Mesothelial cell of epicardium (in vitro differentiated cells): ENCODE measurements at regions not wholly inside any gene's neighbourhood (a gene's known extent, or its start where the extent isn't known, plus 50 kb on each side); places are given as distances from the start of the nearest gene placed in this dataset.
"Not testable (repeated sequence)": the region's sequence is repeated elsewhere in the genome, so short reads cannot be mapped to it uniquely, and the experiment has no call there.

Experiments
- DNase-seq, 2 experiments: peaks; one replicate each; pipeline ENCODE4 v3.0.0; 2021; ENCODE audit warnings: low spot score in 2 of 2; ENCODE audit not compliant: unreplicated experiment in 2 of 2
- H3K27ac Mint-ChIP-seq: 2 replicates; pipeline ENCODE4 v1.8.0; 2021; ENCODE audit warnings: mixed read lengths
- H3K27me3 Mint-ChIP-seq: 2 replicates; pipeline ENCODE4 v1.8.0; 2021; ENCODE audit warnings: low read depth, mixed read lengths
- H3K36me3 Mint-ChIP-seq: 2 replicates; pipeline ENCODE4 v1.8.0; 2021; ENCODE audit warnings: mixed read lengths
- H3K4me1 Mint-ChIP-seq: 2 replicates; pipeline ENCODE4 v1.8.0; 2021; ENCODE audit warnings: mixed read lengths
- H3K4me3 Mint-ChIP-seq: 2 replicates; pipeline ENCODE4 v1.8.0; 2021; ENCODE audit warnings: mild to moderate bottlenecking, moderate library complexity, mixed read lengths
- H3K9me3 Mint-ChIP-seq: 2 replicates; pipeline ENCODE4 v1.8.0; 2021; ENCODE audit warnings: mixed read lengths
- TF ChIP-seq, protein P1 (sequence below): fragments of 200-600 bp; sonication (generic); IDR thresholded peaks from one replicate; pipeline ENCODE4 v1.5.0; 2021; ENCODE audit warnings: antibody characterized with exemption; ENCODE audit not compliant: unreplicated experiment

DNA sequence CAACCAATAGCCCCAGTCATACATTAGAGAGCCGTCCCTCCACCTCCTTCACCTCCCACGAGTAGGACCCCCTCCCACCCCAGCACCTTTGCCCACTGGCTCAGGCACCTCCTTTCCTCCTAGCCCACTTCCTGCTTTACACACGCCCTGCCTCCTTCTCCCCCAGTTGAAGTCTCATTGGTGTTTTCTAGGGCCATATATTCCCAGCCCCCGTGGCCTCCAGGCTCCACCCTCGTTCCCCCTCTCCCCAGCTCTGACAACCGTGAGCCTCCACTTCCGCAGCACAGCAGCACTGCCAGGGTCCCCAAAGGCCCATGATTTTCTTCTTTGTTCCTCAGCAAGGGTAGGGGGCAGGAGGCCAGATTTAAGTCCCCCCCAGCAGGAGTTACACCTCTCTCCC is 340.3 kb upstream of the TNRC6C start:
- Mint-ChIP-seq H3K36me3 (no peaks in the 10 kb centered on the region), H3K4me3 (no peak overlapping the region), H3K4me1 (peaks cover 5% of the 10 kb centered on the region), H3K27ac (no peak overlapping the region), H3K27me3 (peaks cover 29% of the 10 kb centered on the region), H3K9me3 (peaks cover 15% of the 10 kb centered on the region)
- DNase-seq = no peak
- TF ChIP-seq, protein P1, sequence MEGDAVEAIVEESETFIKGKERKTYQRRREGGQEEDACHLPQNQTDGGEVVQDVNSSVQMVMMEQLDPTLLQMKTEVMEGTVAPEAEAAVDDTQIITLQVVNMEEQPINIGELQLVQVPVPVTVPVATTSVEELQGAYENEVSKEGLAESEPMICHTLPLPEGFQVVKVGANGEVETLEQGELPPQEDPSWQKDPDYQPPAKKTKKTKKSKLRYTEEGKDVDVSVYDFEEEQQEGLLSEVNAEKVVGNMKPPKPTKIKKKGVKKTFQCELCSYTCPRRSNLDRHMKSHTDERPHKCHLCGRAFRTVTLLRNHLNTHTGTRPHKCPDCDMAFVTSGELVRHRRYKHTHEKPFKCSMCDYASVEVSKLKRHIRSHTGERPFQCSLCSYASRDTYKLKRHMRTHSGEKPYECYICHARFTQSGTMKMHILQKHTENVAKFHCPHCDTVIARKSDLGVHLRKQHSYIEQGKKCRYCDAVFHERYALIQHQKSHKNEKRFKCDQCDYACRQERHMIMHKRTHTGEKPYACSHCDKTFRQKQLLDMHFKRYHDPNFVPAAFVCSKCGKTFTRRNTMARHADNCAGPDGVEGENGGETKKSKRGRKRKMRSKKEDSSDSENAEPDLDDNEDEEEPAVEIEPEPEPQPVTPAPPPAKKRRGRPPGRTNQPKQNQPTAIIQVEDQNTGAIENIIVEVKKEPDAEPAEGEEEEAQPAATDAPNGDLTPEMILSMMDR = no peak

DNA sequence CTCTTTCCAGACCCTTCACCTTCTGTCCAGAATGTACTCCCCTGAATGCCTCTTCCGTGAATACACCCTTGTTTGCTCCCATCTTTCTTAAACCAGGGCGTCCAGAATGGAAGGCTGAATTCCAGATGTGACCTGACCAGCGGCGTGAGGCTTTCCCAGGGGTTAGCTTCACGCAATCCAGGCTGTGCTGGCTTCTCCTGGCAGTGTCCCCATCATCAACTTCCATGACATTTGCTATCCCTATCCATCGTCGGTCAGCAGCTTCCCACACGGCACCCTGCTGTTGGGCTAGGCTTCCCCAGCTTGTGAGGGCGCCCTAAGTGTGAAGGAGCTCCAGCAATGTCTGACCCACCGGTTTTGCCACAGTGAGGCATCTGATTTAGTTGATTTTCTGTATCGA is 339.8 kb upstream of the TNRC6C start:
- DNase-seq = no peak
- Mint-ChIP-seq H3K9me3 (peaks cover 15% of the 10 kb centered on the region), H3K27me3 (peaks cover 25% of the 10 kb centered on the region), H3K4me3 (no peak overlapping the region), H3K36me3 (no peaks in the 10 kb centered on the region), H3K27ac (no peak overlapping the region), H3K4me1 (peaks cover 5% of the 10 kb centered on the region)
- TF ChIP-seq, protein P1 = no peak

- Mint-ChIP-seq H3K27ac (no peak overlapping the region), H3K27me3 (peaks cover 23% of the 10 kb centered on the region), H3K36me3 (no peaks in the 10 kb centered on the region), H3K4me3 (no peak overlapping the region), H3K9me3 (peaks cover 15% of the 10 kb centered on the region), H3K4me1 (peaks cover 5% of the 10 kb centered on the region)
- no peak for DNase-seq
- TF ChIP-seq, protein P1 = no peak
Observed at GRCh38 chr17:77619326-77619725, 339.2 kb upstream of the TNRC6C start.

DNA sequence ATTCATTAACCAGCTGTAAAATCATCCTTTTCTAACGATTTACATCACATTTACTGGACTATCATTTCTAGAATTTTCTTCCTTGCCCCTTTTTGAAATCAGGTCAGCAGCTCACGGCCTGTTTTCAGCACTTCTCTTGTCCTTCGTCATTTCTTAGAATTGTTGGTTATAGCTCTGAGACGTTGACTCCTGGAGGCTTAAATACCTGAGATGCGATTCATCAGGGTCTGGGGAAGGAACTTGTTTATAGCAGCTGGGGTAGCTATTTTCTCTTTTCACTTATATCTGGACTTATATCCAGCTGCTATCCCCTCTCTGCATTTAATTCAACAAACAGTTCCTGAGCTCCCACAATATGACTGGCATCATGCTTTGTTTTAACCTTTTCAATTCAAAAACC is 338.7 kb upstream of the TNRC6C start:
- TF ChIP-seq, protein P1 = no peak
- H3K9me3 Mint-ChIP-seq = peaks cover 15% of the 10 kb centered on the region
- H3K4me1 Mint-ChIP-seq = peaks cover 5% of the 10 kb centered on the region

GRCh38 chr17:77620282-77620681 is 338.2 kb upstream of the TNRC6C start:
- Mint-ChIP-seq H3K36me3 (no peaks in the 10 kb centered on the region), H3K27me3 (peaks cover 19% of the 10 kb centered on the region), H3K27ac (no peak overlapping the region), H3K4me1 (peaks cover 5% of the 10 kb centered on the region), H3K9me3 (peaks cover 15% of the 10 kb centered on the region), H3K4me3 (no peak overlapping the region)
- no peak for DNase-seq
- TF ChIP-seq, protein P1 = no peak

More for the DNA sequence above, 338.7 kb upstream of the TNRC6C start:
- no peak overlapping the region for H3K27ac Mint-ChIP-seq
- no peak overlapping the region for H3K4me3 Mint-ChIP-seq
- no peak for DNase-seq
- H3K36me3 Mint-ChIP-seq = no peaks in the 10 kb centered on the region
- H3K27me3 Mint-ChIP-seq = peaks cover 19% of the 10 kb centered on the region

DNA sequence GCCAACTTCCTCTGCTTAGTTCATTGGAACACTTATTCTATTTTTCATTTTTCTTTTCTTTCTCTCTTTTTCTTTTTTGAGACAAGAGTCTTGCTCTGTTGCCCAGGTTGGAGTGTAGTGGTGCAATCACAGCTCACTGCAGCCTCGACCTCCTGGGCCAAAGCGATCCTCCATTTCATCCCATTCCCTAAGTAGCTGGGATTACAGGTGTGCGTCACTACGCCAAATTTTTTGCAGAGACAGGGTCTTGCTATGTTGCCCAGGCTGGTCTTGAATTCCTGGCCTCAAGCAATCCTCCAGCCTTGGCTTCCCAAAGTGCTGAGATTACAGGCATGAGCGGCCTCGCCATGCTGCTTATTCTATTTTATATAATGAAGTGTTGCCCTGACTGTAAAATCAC is 336.4 kb upstream of the TNRC6C start:
- DNase-seq, H3K36me3 Mint-ChIP-seq, H3K4me1 Mint-ChIP-seq, H3K4me3 Mint-ChIP-seq, H3K27ac Mint-ChIP-seq: not testable (repeated sequence)
- peaks cover 13% of the 10 kb centered on the region for H3K27me3 Mint-ChIP-seq
- peaks cover 19% of the 10 kb centered on the region for H3K9me3 Mint-ChIP-seq
